SU-DHL-6 (cell line): ENCODE measurements at regions not wholly inside any gene's neighbourhood (a gene's known extent, or its start where the extent isn't known, plus 50 kb on each side); places are given as distances from the start of the nearest gene placed in this dataset.

Source experiments
- H2AFZ ChIP-seq: fragments of 200-600 bp; sonication (generic); 2 replicates; pipeline ENCODE4 v1.6.1; 2014; ENCODE audit warnings: low read depth, mild to moderate bottlenecking, moderate library complexity, mixed read lengths, antibody characterized with exemption, low read length; ENCODE audit not compliant: severe bottlenecking
- H3F3A ChIP-seq: fragments of 200-600 bp; shearing (Covaris generic); 2 replicates; pipeline ENCODE4 v1.6.0; 2016; ENCODE audit warnings: antibody characterized with exemption, mild to moderate bottlenecking; ENCODE audit not compliant: insufficient read depth
- H3K27ac ChIP-seq: fragments of 200-600 bp; sonication (generic); 2 replicates; pipeline ENCODE4 v1.5.1; 2016; ENCODE audit warnings: low read depth, mild to moderate bottlenecking, low read length, moderate library complexity, mixed read lengths
- H3K27me3 ChIP-seq: fragments of 200-600 bp; sonication (generic), shearing (Covaris generic); 2 replicates; pipeline ENCODE4 v1.6.0; 2014; ENCODE audit warnings: mild to moderate bottlenecking, low read length
- H3K36me3 ChIP-seq: fragments of 200-600 bp; sonication (generic); 2 replicates; pipeline ENCODE4 v1.6.1; 2014; ENCODE audit warnings: mild to moderate bottlenecking, low read length, mixed read lengths
- H3K4me2 ChIP-seq: fragments of 300-600, 200-600 bp; shearing (Covaris generic), sonication (generic); 2 replicates; pipeline ENCODE4 v1.6.0; 2014; ENCODE audit warnings: low read length, low read depth, mild to moderate bottlenecking; ENCODE audit not compliant: poor library complexity, severe bottlenecking
- H3K4me3 ChIP-seq: fragments of 200-600 bp; sonication (generic); 2 replicates; pipeline ENCODE4 v1.5.1; 2014; ENCODE audit warnings: antibody characterized with exemption, low read length, mild to moderate bottlenecking, mixed read lengths; ENCODE audit not compliant: insufficient read depth, poor library complexity, severe bottlenecking
- H3K79me2 ChIP-seq: fragments of 200-600 bp; sonication (generic); 2 replicates; pipeline ENCODE4 v1.6.1; 2014; ENCODE audit warnings: mild to moderate bottlenecking, low read length, moderate library complexity; ENCODE audit not compliant: insufficient read depth
- H3K9ac ChIP-seq: fragments of 200-600 bp; sonication (generic); 2 replicates; pipeline ENCODE4 v1.7.0; 2014; ENCODE audit warnings: mild to moderate bottlenecking, low read length
- H3K9me2 ChIP-seq: fragments of 200-600 bp; sonication (generic); replicated peaks from 2 replicates; pipeline ENCODE4 v1.6.1; 2014; ENCODE audit warnings: low read length; ENCODE audit not compliant: insufficient read depth
- H3K9me3 ChIP-seq: fragments of 200-600 bp; sonication (generic); 2 replicates; pipeline ENCODE4 v1.6.1; 2014; ENCODE audit warnings: low read length, mixed read lengths; ENCODE audit not compliant: insufficient read depth
- H4K20me1 ChIP-seq: fragments of 200-600 bp; sonication (generic); 2 replicates; pipeline ENCODE4 v1.6.1; 2014; ENCODE audit warnings: low read depth, mild to moderate bottlenecking, antibody characterized with exemption, low read length, moderate library complexity, mixed read lengths
- CTCF ChIP-seq: fragments of 200-600 bp; sonication (generic); IDR thresholded peaks from one replicate; pipeline ENCODE4 v1.5.1; 2017; ENCODE audit warnings: antibody characterized with exemption, mild to moderate bottlenecking, low read length, moderate library complexity; ENCODE audit not compliant: insufficient read depth, poor library complexity, severe bottlenecking
- EZH2phosphoT487 ChIP-seq: fragments of 200-600 bp; sonication (generic), shearing (Covaris generic); conservative IDR thresholded peaks from 2 replicates; pipeline ENCODE4 v1.6.1; 2018; ENCODE audit warnings: mild to moderate bottlenecking, antibody characterized with exemption, low read length, moderate library complexity, mixed read lengths

GRCh38 chr1:98045767-98046641 is 125.2 kb upstream of the DPYD start:
- H3K9me3 ChIP-seq = no peaks in the 10 kb centered on the region
- H3K4me3 ChIP-seq = no peak overlapping the region
- no peaks in the 10 kb centered on the region for H3K9me2 ChIP-seq
- TF ChIP-seq EZH2phosphoT487 = no peak
- H3K27me3 ChIP-seq = no peaks in the 10 kb centered on the region
- H3K27ac ChIP-seq = no peak overlapping the region
- no peak overlapping the region for H3K4me2 ChIP-seq
- H2AFZ ChIP-seq = no peak overlapping the region
- no peaks in the 10 kb centered on the region for H3K79me2 ChIP-seq
- no peak overlapping the region for H3K9ac ChIP-seq
- no peaks in the 10 kb centered on the region for H4K20me1 ChIP-seq
- no peaks in the 10 kb centered on the region for H3F3A ChIP-seq
- H3K36me3 ChIP-seq = no peaks in the 10 kb centered on the region

GRCh38 chr1:98045211-98045766 is 124.5 kb upstream of the DPYD start:
- Histone ChIP-seq H3K9me2 (no peaks in the 10 kb centered on the region), H3K4me2 (no peak overlapping the region), H2AFZ (no peak overlapping the region), H3K27me3 (no peaks in the 10 kb centered on the region), H4K20me1 (no peaks in the 10 kb centered on the region), H3K4me3 (no peak overlapping the region), H3K9ac (no peak overlapping the region), H3F3A (no peaks in the 10 kb centered on the region), H3K27ac (no peak overlapping the region), H3K36me3 (no peaks in the 10 kb centered on the region), H3K79me2 (no peaks in the 10 kb centered on the region), H3K9me3 (no peaks in the 10 kb centered on the region)
- TF ChIP-seq CTCF (no peak), EZH2phosphoT487 (no peak)

- Histone ChIP-seq H3F3A (no peaks in the 10 kb centered on the region), H2AFZ (no peak overlapping the region), H3K9me2 (no peaks in the 10 kb centered on the region), H3K36me3 (no peaks in the 10 kb centered on the region), H3K4me2 (no peak overlapping the region), H3K4me3 (no peak overlapping the region), H3K27ac (no peak overlapping the region), H3K79me2 (no peaks in the 10 kb centered on the region), H3K9ac (no peak overlapping the region), H4K20me1 (no peaks in the 10 kb centered on the region), H3K9me3 (no peaks in the 10 kb centered on the region), H3K27me3 (no peaks in the 10 kb centered on the region)
- TF ChIP-seq CTCF (no peak), EZH2phosphoT487 (no peak)
These were observed 123.9 kb upstream of the DPYD start for GRCh38 chr1:98044766-98045165.
